HEK293T (cell line): ENCODE measurements at regions not wholly inside any gene's neighbourhood (a gene's known extent, or its start where the extent isn't known, plus 50 kb on each side); places are given as distances from the start of the nearest gene placed in this dataset.

Source experiments
- ARNT ChIP-seq: fragments of 450-650 bp; IDR thresholded peaks from 2 replicates; pipeline ENCODE4 v1.6.1; 2017; ENCODE audit warnings: mild to moderate bottlenecking
- BHLHE40 ChIP-seq: fragments of 450-650 bp; IDR thresholded peaks from 2 replicates; pipeline ENCODE4 v1.6.1; 2016; ENCODE audit warnings: mild to moderate bottlenecking, moderate library complexity, borderline replicate concordance
- CTBP1 ChIP-seq: fragments of 450-650 bp; IDR thresholded peaks from 2 replicates; pipeline ENCODE4 v1.6.1; 2016; ENCODE audit warnings: borderline replicate concordance
- ELF4 ChIP-seq: fragments of 450-650 bp; IDR thresholded peaks from 2 replicates; pipeline ENCODE4 v1.6.1; 2017; ENCODE audit warnings: antibody characterized with exemption
- FOXA1 ChIP-seq: fragments of 450-650 bp; IDR thresholded peaks from 2 replicates; pipeline ENCODE4 v1.6.1; 2016; ENCODE audit warnings: mild to moderate bottlenecking
- FOXM1 ChIP-seq: fragments of 450-650 bp; IDR thresholded peaks from 2 replicates; pipeline ENCODE4 v1.6.1; 2017; ENCODE audit warnings: mild to moderate bottlenecking, borderline replicate concordance
- HDGF ChIP-seq: fragments of 450-650 bp; IDR thresholded peaks from 2 replicates; pipeline ENCODE4 v1.6.1; 2017; ENCODE audit warnings: antibody characterized with exemption, borderline replicate concordance
- L3MBTL2 ChIP-seq: fragments of 450-650 bp; conservative IDR thresholded peaks from 2 replicates; pipeline ENCODE4 v1.6.1; 2016; ENCODE audit warnings: mild to moderate bottlenecking
- LEF1 ChIP-seq: fragments of 450-650 bp; IDR thresholded peaks from 2 replicates; pipeline ENCODE4 v1.6.1; 2017; ENCODE audit warnings: mild to moderate bottlenecking, borderline replicate concordance
- NFRKB ChIP-seq: fragments of 450-650 bp; IDR thresholded peaks from 2 replicates; pipeline ENCODE4 v1.6.1; 2016; ENCODE audit warnings: mild to moderate bottlenecking, moderate library complexity
- PKNOX1 ChIP-seq: fragments of 450-650 bp; IDR thresholded peaks from 2 replicates; pipeline ENCODE4 v1.6.1; 2016
- SP1 ChIP-seq: fragments of 450-650 bp; IDR thresholded peaks from 2 replicates; pipeline ENCODE4 v1.6.1; 2017
- SUZ12 ChIP-seq: fragments of 450-650 bp; IDR thresholded peaks from 2 replicates; pipeline ENCODE4 v1.6.1; 2016; ENCODE audit warnings: mild to moderate bottlenecking
- TARDBP ChIP-seq: fragments of 450-650 bp; IDR thresholded peaks from 2 replicates; pipeline ENCODE4 v1.6.1; 2016

GRCh38 chr2:226680719-226681118 lies 118.9 kb downstream of the IRS1 start:
- no peak for TF ChIP-seq LEF1
- no peak for TF ChIP-seq FOXA1
- no peak for TF ChIP-seq FOXM1
- no peak for TF ChIP-seq SUZ12
- TF ChIP-seq CTBP1: no peak
- no peak for TF ChIP-seq PKNOX1
- no peak for TF ChIP-seq BHLHE40
- TF ChIP-seq ELF4: no peak
- TF ChIP-seq L3MBTL2: no peak
- TF ChIP-seq TARDBP: no peak
- no peak for TF ChIP-seq SP1
- no peak for TF ChIP-seq NFRKB
- TF ChIP-seq HDGF: no peak
- no peak for TF ChIP-seq ARNT
